ENCODE measurements at regions not wholly inside any gene's neighbourhood (a gene's known extent, or its start where the extent isn't known, plus 50 kb on each side); places are given as distances from the start of the nearest gene placed in this dataset.

GRCh38 chr5:124289130-124289529, 457.3 kb downstream of the ZNF608 start:
- TF ChIP-seq CTCF (IDR thresholded peaks at IDR 0.05 in 2 of 3, conservative IDR thresholded peaks at IDR 0.05 in 1 of 3; ENCODE audit: insufficient read depth in 2 of 3, low read depth in 1 of 3, low read length in 3 of 3) (no peak), FIP1L1 (IDR thresholded peaks at IDR 0.05; ENCODE audit: low read depth, low read length, poor library complexity, severe bottlenecking) (no peak), EP300 (IDR thresholded peaks at IDR 0.05; ENCODE audit: low read length) (no peak), BRF2 (IDR thresholded peaks at IDR 0.05; ENCODE audit: borderline replicate concordance, insufficient read depth, insufficient read length) (no peak), ETS1 (conservative IDR thresholded peaks at IDR 0.05; ENCODE audit: control insufficient read depth, low read depth, low read length) (no peak), ZNF76 (CRISPR knock-in tag; IDR thresholded peaks at IDR 0.05; ENCODE audit: borderline replicate concordance) (no peak), MLLT1 (IDR thresholded peaks at IDR 0.05) (no peak)

All from K562 (cell line).